ENCODE measurements at regions not wholly inside any gene's neighbourhood (a gene's known extent, or its start where the extent isn't known, plus 50 kb on each side); places are given as distances from the start of the nearest gene placed in this dataset.

DNA sequence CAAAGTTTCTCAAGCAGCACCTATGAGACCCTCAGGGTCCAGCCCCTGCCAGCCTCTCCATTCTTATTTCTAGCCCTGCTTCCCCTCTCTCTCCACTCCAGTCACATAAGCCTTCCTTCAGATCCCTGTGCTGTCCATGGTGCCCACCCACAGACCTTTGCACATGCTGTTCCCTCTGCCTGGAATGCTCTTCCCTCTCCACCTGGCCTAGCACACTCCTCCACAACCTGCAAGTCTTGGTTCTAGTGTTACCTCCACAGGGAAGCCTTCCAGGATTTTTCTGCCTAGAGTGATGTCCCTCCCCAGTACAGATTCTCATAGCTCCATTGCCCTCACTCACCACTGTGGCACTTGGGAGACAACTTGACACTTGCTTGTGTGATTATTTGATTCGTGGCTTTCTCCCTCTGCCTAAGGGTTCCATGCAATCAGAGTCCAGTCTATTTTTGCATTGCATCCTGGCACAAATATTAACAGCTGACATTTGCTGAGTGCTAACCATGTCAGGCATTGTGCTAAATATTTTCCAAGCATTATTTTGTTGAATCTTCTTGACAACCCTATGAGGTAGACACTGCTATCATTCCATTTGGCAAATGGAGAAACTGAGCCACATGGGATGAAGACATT lies 127.3 kb downstream of the SYF2 start:
- TF ChIP-seq POLR2A (IDR thresholded peaks at IDR 0.05), result no peak
- TF ChIP-seq, protein P1, sequence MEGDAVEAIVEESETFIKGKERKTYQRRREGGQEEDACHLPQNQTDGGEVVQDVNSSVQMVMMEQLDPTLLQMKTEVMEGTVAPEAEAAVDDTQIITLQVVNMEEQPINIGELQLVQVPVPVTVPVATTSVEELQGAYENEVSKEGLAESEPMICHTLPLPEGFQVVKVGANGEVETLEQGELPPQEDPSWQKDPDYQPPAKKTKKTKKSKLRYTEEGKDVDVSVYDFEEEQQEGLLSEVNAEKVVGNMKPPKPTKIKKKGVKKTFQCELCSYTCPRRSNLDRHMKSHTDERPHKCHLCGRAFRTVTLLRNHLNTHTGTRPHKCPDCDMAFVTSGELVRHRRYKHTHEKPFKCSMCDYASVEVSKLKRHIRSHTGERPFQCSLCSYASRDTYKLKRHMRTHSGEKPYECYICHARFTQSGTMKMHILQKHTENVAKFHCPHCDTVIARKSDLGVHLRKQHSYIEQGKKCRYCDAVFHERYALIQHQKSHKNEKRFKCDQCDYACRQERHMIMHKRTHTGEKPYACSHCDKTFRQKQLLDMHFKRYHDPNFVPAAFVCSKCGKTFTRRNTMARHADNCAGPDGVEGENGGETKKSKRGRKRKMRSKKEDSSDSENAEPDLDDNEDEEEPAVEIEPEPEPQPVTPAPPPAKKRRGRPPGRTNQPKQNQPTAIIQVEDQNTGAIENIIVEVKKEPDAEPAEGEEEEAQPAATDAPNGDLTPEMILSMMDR (IDR thresholded peaks at IDR 0.05), result no peak
